Activated CD4-positive, alpha-beta memory T cell treated with anti-CD3 and anti-CD28 coated beads, Interleukin-2, amount 10 ng/mL, durations not matched to agents 7 days and 5 days (primary cell): ENCODE measurements at regions not wholly inside any gene's neighbourhood (a gene's known extent, or its start where the extent isn't known, plus 50 kb on each side); places are given as distances from the start of the nearest gene placed in this dataset.

Experiments
- CTCF ChIA-PET: fragments of 350-600 bp; sonication (Branson Sonifier 250); formaldehyde crosslinking; loops from one replicate; lab custom pipeline; 2021; ENCODE audit warnings: antibody characterized with exemption, inconsistent platforms; lab: Charles Lee
- POLR2A ChIA-PET: fragments of 350-600 bp; sonication (Branson Sonifier 250); formaldehyde crosslinking; loops from one replicate; lab custom pipeline; 2021; ENCODE audit warnings: antibody characterized with exemption; lab: Charles Lee
- DNase-seq: peaks from one replicate; pipeline ENCODE4 v3.0.0-alpha.2; 2020
- H3K27ac Mint-ChIP-seq: one replicate; pipeline ENCODE4 v1.8.0; 2021; ENCODE audit warnings: mild to moderate bottlenecking, mixed read lengths
- H3K27me3 Mint-ChIP-seq: one replicate; pipeline ENCODE4 v1.8.0; 2021; ENCODE audit warnings: mixed read lengths
- H3K36me3 Mint-ChIP-seq: one replicate; pipeline ENCODE4 v1.8.0; 2021; ENCODE audit warnings: low read depth, mixed read lengths
- H3K4me1 Mint-ChIP-seq: one replicate; pipeline ENCODE4 v1.8.0; 2021; ENCODE audit warnings: mixed read lengths
- H3K4me3 Mint-ChIP-seq: one replicate; pipeline ENCODE4 v1.8.0; 2021; ENCODE audit warnings: mild to moderate bottlenecking, mixed read lengths
- H3K9me3 Mint-ChIP-seq: one replicate; pipeline ENCODE4 v1.8.0; 2021; ENCODE audit warnings: mixed read lengths

GRCh38 chr6:19083801-19084200 is 696.7 kb downstream of the RNF144B start:
- H3K36me3 Mint-ChIP-seq = no peaks in the 10 kb centered on the region
- H3K9me3 Mint-ChIP-seq = peaks cover 6% of the 10 kb centered on the region
- H3K27me3 Mint-ChIP-seq = no peaks in the 10 kb centered on the region
- H3K27ac Mint-ChIP-seq = no peak overlapping the region
- DNase-seq = no peak
- H3K4me3 Mint-ChIP-seq = no peak overlapping the region
- H3K4me1 Mint-ChIP-seq = no peaks in the 10 kb centered on the region
- POLR2A ChIA-PET = no interaction called here
- CTCF ChIA-PET = no interaction called here

GRCh38 chr6:19086480-19086879 is 699.3 kb downstream of the RNF144B start:
- Mint-ChIP-seq H3K4me3 (no peak overlapping the region), H3K27ac (no peak overlapping the region), H3K4me1 (no peaks in the 10 kb centered on the region), H3K27me3 (no peaks in the 10 kb centered on the region), H3K9me3 (peaks cover 2% of the 10 kb centered on the region), H3K36me3 (no peaks in the 10 kb centered on the region)
- no peak for DNase-seq
- ChIA-PET CTCF (no interaction called here), POLR2A (no interaction called here)

- Mint-ChIP-seq H3K4me1 (no peaks in the 10 kb centered on the region), H3K9me3 (peaks cover 2% of the 10 kb centered on the region), H3K36me3 (no peaks in the 10 kb centered on the region), H3K4me3 (no peak overlapping the region), H3K27ac (no peak overlapping the region), H3K27me3 (no peaks in the 10 kb centered on the region)
- POLR2A ChIA-PET = no interaction called here
- CTCF ChIA-PET = no interaction called here
- no peak for DNase-seq
These were observed 700.1 kb downstream of the RNF144B start for GRCh38 chr6:19087296-19087695.

GRCh38 chr6:19087897-19088296 is 700.7 kb downstream of the RNF144B start:
- Mint-ChIP-seq H3K27ac (no peak overlapping the region), H3K9me3 (no peaks in the 10 kb centered on the region), H3K36me3 (no peaks in the 10 kb centered on the region), H3K4me1 (no peaks in the 10 kb centered on the region), H3K27me3 (no peaks in the 10 kb centered on the region), H3K4me3 (no peak overlapping the region)
- CTCF ChIA-PET = no interaction called here
- POLR2A ChIA-PET = no interaction called here
- no peak for DNase-seq

GRCh38 chr6:19100752-19101151 is 713.6 kb downstream of the RNF144B start:
- no peak overlapping the region for H3K4me3 Mint-ChIP-seq

GRCh38 chr6:19102936-19103335 is 715.8 kb downstream of the RNF144B start:
- no peaks in the 10 kb centered on the region for H3K36me3 Mint-ChIP-seq
- H3K27ac Mint-ChIP-seq = no peak overlapping the region
- ChIA-PET CTCF (no interaction called here), POLR2A (no interaction called here)
- no peak for DNase-seq
- no peaks in the 10 kb centered on the region for H3K27me3 Mint-ChIP-seq
- no peaks in the 10 kb centered on the region for H3K4me1 Mint-ChIP-seq
- peaks cover 5% of the 10 kb centered on the region for H3K9me3 Mint-ChIP-seq
- H3K4me3 Mint-ChIP-seq = no peak overlapping the region

More at GRCh38 chr6:19100752-19101151, 713.6 kb downstream of the RNF144B start:
- CTCF ChIA-PET = no interaction called here
- H3K9me3 Mint-ChIP-seq = peaks cover 5% of the 10 kb centered on the region
- DNase-seq = no peak
- H3K4me1 Mint-ChIP-seq = no peaks in the 10 kb centered on the region
- no peaks in the 10 kb centered on the region for H3K27me3 Mint-ChIP-seq
- POLR2A ChIA-PET = no interaction called here
- H3K27ac Mint-ChIP-seq = no peak overlapping the region
- H3K36me3 Mint-ChIP-seq = no peaks in the 10 kb centered on the region

GRCh38 chr6:19107468-19107867 is 720.3 kb downstream of the RNF144B start:
- Mint-ChIP-seq H3K4me3 (no peak overlapping the region), H3K9me3 (peaks cover 15% of the 10 kb centered on the region), H3K36me3 (no peaks in the 10 kb centered on the region), H3K27me3 (no peaks in the 10 kb centered on the region), H3K4me1 (no peaks in the 10 kb centered on the region), H3K27ac (no peak overlapping the region)
- DNase-seq = no peak
- ChIA-PET POLR2A (no interaction called here), CTCF (no interaction called here)

GRCh38 chr6:19121521-19121920 is 715.6 kb upstream of the ID4 start:
- H3K4me1 Mint-ChIP-seq = no peaks in the 10 kb centered on the region
- H3K4me3 Mint-ChIP-seq = no peak overlapping the region
- no peak for DNase-seq
- CTCF ChIA-PET = no interaction called here
- no peaks in the 10 kb centered on the region for H3K27me3 Mint-ChIP-seq
- POLR2A ChIA-PET = no interaction called here
- H3K9me3 Mint-ChIP-seq = peaks cover 9% of the 10 kb centered on the region
- H3K27ac Mint-ChIP-seq = no peak overlapping the region
- no peaks in the 10 kb centered on the region for H3K36me3 Mint-ChIP-seq

GRCh38 chr6:19127081-19127480 is 710.1 kb upstream of the ID4 start:
- POLR2A ChIA-PET = no interaction called here
- Mint-ChIP-seq H3K4me1 (no peaks in the 10 kb centered on the region), H3K27me3 (no peaks in the 10 kb centered on the region), H3K9me3 (peaks cover 7% of the 10 kb centered on the region), H3K36me3 (no peaks in the 10 kb centered on the region), H3K4me3 (no peak overlapping the region), H3K27ac (no peak overlapping the region)
- CTCF ChIA-PET = interaction anchor here (0.7 kb wide), 1 partner anchor 608 kb away, joined by 3 read pairs; no protein-coding TSS in a partner anchor
- no peak for DNase-seq

GRCh38 chr6:19128701-19129100 is 708.5 kb upstream of the ID4 start:
- Mint-ChIP-seq H3K9me3 (peaks cover 7% of the 10 kb centered on the region), H3K36me3 (no peaks in the 10 kb centered on the region), H3K27me3 (no peaks in the 10 kb centered on the region), H3K4me1 (no peaks in the 10 kb centered on the region), H3K27ac (no peak overlapping the region), H3K4me3 (no peak overlapping the region)
- DNase-seq = no peak
- ChIA-PET POLR2A (no interaction called here), CTCF (no interaction called here)

GRCh38 chr6:19135706-19136105 is 701.5 kb upstream of the ID4 start:
- Mint-ChIP-seq H3K4me1 (no peaks in the 10 kb centered on the region), H3K9me3 (peaks cover 4% of the 10 kb centered on the region), H3K27me3 (no peaks in the 10 kb centered on the region), H3K27ac (no peak overlapping the region), H3K36me3 (no peaks in the 10 kb centered on the region), H3K4me3 (no peak overlapping the region)
- ChIA-PET POLR2A (no interaction called here), CTCF (no interaction called here)
- no peak for DNase-seq

GRCh38 chr6:19137505-19137904 is 699.7 kb upstream of the ID4 start:
- POLR2A ChIA-PET = no interaction called here

GRCh38 chr6:19142275-19142674 is 694.9 kb upstream of the ID4 start:
- Mint-ChIP-seq H3K4me3 (no peak overlapping the region), H3K9me3 (peaks cover 7% of the 10 kb centered on the region), H3K27me3 (no peaks in the 10 kb centered on the region), H3K4me1 (no peaks in the 10 kb centered on the region), H3K27ac (no peak overlapping the region), H3K36me3 (no peaks in the 10 kb centered on the region)
- DNase-seq = no peak
- CTCF ChIA-PET = no interaction called here
- POLR2A ChIA-PET = no interaction called here

More at GRCh38 chr6:19137505-19137904, 699.7 kb upstream of the ID4 start:
- Mint-ChIP-seq H3K27me3 (no peaks in the 10 kb centered on the region), H3K4me1 (no peaks in the 10 kb centered on the region), H3K4me3 (no peak overlapping the region), H3K36me3 (no peaks in the 10 kb centered on the region), H3K9me3 (peaks cover 4% of the 10 kb centered on the region), H3K27ac (no peak overlapping the region)
- CTCF ChIA-PET = no interaction called here
- DNase-seq = no peak

GRCh38 chr6:19150307-19150706 is 686.9 kb upstream of the ID4 start:
- H3K4me1 Mint-ChIP-seq = no peaks in the 10 kb centered on the region
- H3K36me3 Mint-ChIP-seq = no peaks in the 10 kb centered on the region
- H3K27ac Mint-ChIP-seq = no peak overlapping the region
- H3K9me3 Mint-ChIP-seq = peaks cover 2% of the 10 kb centered on the region
- no peak overlapping the region for H3K4me3 Mint-ChIP-seq
- ChIA-PET CTCF (no interaction called here), POLR2A (no interaction called here)
- no peaks in the 10 kb centered on the region for H3K27me3 Mint-ChIP-seq
- no peak for DNase-seq
